Activated T-helper 2 cell treated with anti-CD3 and anti-CD28 coated beads, Interferon-gamma antibody, Interleukin-2, Interleukin-4, amounts not matched to agents 10 μg/mL and 5 μg/mL and 100 μg/mL, durations not matched to agents 14 hours and 24 hours and 36 hours (primary cell): ENCODE measurements at regions not wholly inside any gene's neighbourhood (a gene's known extent, or its start where the extent isn't known, plus 50 kb on each side); places are given as distances from the start of the nearest gene placed in this dataset.

Source experiments
- DNase-seq: peaks from one replicate; pipeline ENCODE4 v3.0.0; 2021; ENCODE audit warnings: low spot score
- H3K27ac Mint-ChIP-seq: one replicate; pipeline ENCODE4 v1.8.0; 2021; ENCODE audit warnings: mixed read lengths
- H3K27me3 Mint-ChIP-seq: one replicate; pipeline ENCODE4 v1.8.0; 2021; ENCODE audit warnings: low read depth, mixed read lengths
- H3K36me3 Mint-ChIP-seq: one replicate; pipeline ENCODE4 v1.8.0; 2021; ENCODE audit warnings: low read depth, mixed read lengths
- H3K4me1 Mint-ChIP-seq: one replicate; pipeline ENCODE4 v1.8.0; 2021; ENCODE audit warnings: low read depth, mixed read lengths
- H3K4me3 Mint-ChIP-seq: one replicate; pipeline ENCODE4 v1.8.0; 2021; ENCODE audit warnings: low read depth, mild to moderate bottlenecking, moderate library complexity, mixed read lengths
- H3K9me3 Mint-ChIP-seq: one replicate; pipeline ENCODE4 v1.8.0; 2021; ENCODE audit warnings: mixed read lengths
- intact Hi-C: fragments of 100-400 bp; cut with micrococcal nuclease; formaldehyde crosslinking; loops from one replicate; pipeline ENCODE4 v1.15.1; 2023

GRCh38 chr6:167049275-167049674 is 50.1 kb downstream of the CEP43 start:
- Mint-ChIP-seq H3K9me3 (no peaks in the 10 kb centered on the region), H3K4me1 (peaks cover 25% of the 10 kb centered on the region), H3K27ac (no peak overlapping the region), H3K36me3 (peaks cover 10% of the 10 kb centered on the region), H3K27me3 (no peaks in the 10 kb centered on the region), H3K4me3 (no peak overlapping the region)
- intact Hi-C loops, result loop anchor here (5.0 to 10.0 kb wide), 2 partner anchors 43 to 656 kb away; no protein-coding TSS in a partner anchor
- DNase-seq, result no peak

- no peak overlapping the region for H3K27ac Mint-ChIP-seq
- H3K4me3 Mint-ChIP-seq, result no peak overlapping the region
- peaks cover 5% of the 10 kb centered on the region for H3K36me3 Mint-ChIP-seq
- H3K27me3 Mint-ChIP-seq, result peaks cover 3% of the 10 kb centered on the region
- intact Hi-C loops, result no loop called here
- no peak for DNase-seq
- H3K9me3 Mint-ChIP-seq, result no peaks in the 10 kb centered on the region
- H3K4me1 Mint-ChIP-seq, result peaks cover 27% of the 10 kb centered on the region
Measured at GRCh38 chr6:167050903-167051302, 51.7 kb downstream of the CEP43 start.

- no peak for DNase-seq
- H3K36me3 Mint-ChIP-seq, result no peaks in the 10 kb centered on the region
- H3K27ac Mint-ChIP-seq, result no peak overlapping the region
- peaks cover 7% of the 10 kb centered on the region for H3K4me1 Mint-ChIP-seq
- intact Hi-C loops, result no loop called here
- no peaks in the 10 kb centered on the region for H3K9me3 Mint-ChIP-seq
- H3K4me3 Mint-ChIP-seq, result no peak overlapping the region
- peaks cover 17% of the 10 kb centered on the region for H3K27me3 Mint-ChIP-seq
Measured at GRCh38 chr6:167053895-167054530, 54.8 kb downstream of the CEP43 start.

- intact Hi-C loops, result no loop called here
Measured at GRCh38 chr6:167054987-167055386, 55.8 kb downstream of the CEP43 start.

GRCh38 chr6:167056370-167056769 is 57.2 kb downstream of the CEP43 start:
- Mint-ChIP-seq H3K27me3 (peaks cover 29% of the 10 kb centered on the region), H3K4me3 (no peak overlapping the region), H3K4me1 (peaks cover 4% of the 10 kb centered on the region), H3K9me3 (no peaks in the 10 kb centered on the region), H3K36me3 (no peaks in the 10 kb centered on the region), H3K27ac (no peak overlapping the region)
- DNase-seq, result no peak
- intact Hi-C loops, result no loop called here

More at GRCh38 chr6:167054987-167055386, 55.8 kb downstream of the CEP43 start:
- Mint-ChIP-seq H3K9me3 (no peaks in the 10 kb centered on the region), H3K4me3 (no peak overlapping the region), H3K27me3 (peaks cover 22% of the 10 kb centered on the region), H3K27ac (no peak overlapping the region), H3K36me3 (no peaks in the 10 kb centered on the region), H3K4me1 (peaks cover 4% of the 10 kb centered on the region)
- no peak for DNase-seq

- H3K36me3 Mint-ChIP-seq, result no peaks in the 10 kb centered on the region
- H3K4me3 Mint-ChIP-seq, result no peak overlapping the region
- peaks cover 44% of the 10 kb centered on the region for H3K27me3 Mint-ChIP-seq
- intact Hi-C loops, result no loop called here
- peaks cover 4% of the 10 kb centered on the region for H3K4me1 Mint-ChIP-seq
- H3K27ac Mint-ChIP-seq, result no peak overlapping the region
- no peaks in the 10 kb centered on the region for H3K9me3 Mint-ChIP-seq
- no peak for DNase-seq
Measured at GRCh38 chr6:167058261-167058660, 59.1 kb downstream of the CEP43 start.
